Lower leg skin (tissue), 4 donors: ENCODE measurements at regions not wholly inside any gene's neighbourhood (a gene's known extent, or its start where the extent isn't known, plus 50 kb on each side); places are given as distances from the start of the nearest gene placed in this dataset.

ENCODE experiments used
- DNase-seq, 2 donors: peaks; one replicate each; pipeline ENCODE4 v3.0.0-alpha.2; 2019; ENCODE audit warnings: low spot score in 2 of 2
- H3K4me3 ChIP-seq: fragments of 200-600 bp; sonication (generic); 2 replicates; pipeline ENCODE4 v1.5.1; 2017; ENCODE audit warnings: mild to moderate bottlenecking, low read depth; ENCODE audit not compliant: poor library complexity, severe bottlenecking
- POLR2A ChIP-seq, 2 donors: fragments of 450-650 bp; IDR thresholded peaks; one replicate each; pipeline ENCODE4 v1.6.1; 2016 to 2017; ENCODE audit warnings: antibody characterized with exemption in 2 of 2, mild to moderate bottlenecking in 1 of 2, moderate library complexity in 1 of 2
- WGBS, 2 donors: methylation state at CpG; one replicate each; pipeline ENCODE4 v1.1.5; 2018; 5-methylcytosine and 5-hydroxymethylcytosine counted together
- intact Hi-C: fragments of 100-400 bp; cut with DNase I; formaldehyde crosslinking; loops from one replicate; pipeline ENCODE4 v1.15.0; 2023; ENCODE audit warnings: low total_unique reads
- TF ChIP-seq, protein P1 (sequence below), 3 donors: fragments of 450-650 bp; IDR thresholded peaks; one replicate each; pipeline ENCODE4 v1.5.1; 2016; ENCODE audit warnings: antibody characterized with exemption in 3 of 3, mild to moderate bottlenecking in 3 of 3, moderate library complexity in 2 of 3

DNA sequence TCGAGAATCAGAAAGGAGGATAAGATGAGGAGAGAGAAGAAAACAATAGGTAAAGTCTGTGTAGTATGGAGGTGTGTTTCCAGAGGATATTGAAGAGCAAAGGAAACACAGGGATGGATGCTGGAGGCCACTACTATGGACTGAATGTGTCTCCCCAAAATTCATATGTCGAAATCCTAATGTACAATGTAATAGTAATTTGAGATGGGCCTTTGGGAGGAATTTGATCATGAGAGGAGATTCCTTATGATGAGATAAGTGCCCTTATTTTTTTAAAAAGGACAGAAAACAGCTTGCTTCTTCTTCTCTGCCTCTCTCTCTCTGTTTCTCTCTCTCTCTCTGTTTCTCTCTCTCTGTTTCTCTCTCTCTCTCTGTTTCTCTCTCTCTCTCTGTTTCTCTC lies 602.2 kb upstream of the ADAMTS5 start:
- no peak overlapping the region for H3K4me3 ChIP-seq
- 89 to 90% methylated on average over 2 of the region's 2 CpGs for WGBS, 2 donors
- no peak for DNase-seq
- intact Hi-C loops: no loop called here
- TF ChIP-seq, protein P1, sequence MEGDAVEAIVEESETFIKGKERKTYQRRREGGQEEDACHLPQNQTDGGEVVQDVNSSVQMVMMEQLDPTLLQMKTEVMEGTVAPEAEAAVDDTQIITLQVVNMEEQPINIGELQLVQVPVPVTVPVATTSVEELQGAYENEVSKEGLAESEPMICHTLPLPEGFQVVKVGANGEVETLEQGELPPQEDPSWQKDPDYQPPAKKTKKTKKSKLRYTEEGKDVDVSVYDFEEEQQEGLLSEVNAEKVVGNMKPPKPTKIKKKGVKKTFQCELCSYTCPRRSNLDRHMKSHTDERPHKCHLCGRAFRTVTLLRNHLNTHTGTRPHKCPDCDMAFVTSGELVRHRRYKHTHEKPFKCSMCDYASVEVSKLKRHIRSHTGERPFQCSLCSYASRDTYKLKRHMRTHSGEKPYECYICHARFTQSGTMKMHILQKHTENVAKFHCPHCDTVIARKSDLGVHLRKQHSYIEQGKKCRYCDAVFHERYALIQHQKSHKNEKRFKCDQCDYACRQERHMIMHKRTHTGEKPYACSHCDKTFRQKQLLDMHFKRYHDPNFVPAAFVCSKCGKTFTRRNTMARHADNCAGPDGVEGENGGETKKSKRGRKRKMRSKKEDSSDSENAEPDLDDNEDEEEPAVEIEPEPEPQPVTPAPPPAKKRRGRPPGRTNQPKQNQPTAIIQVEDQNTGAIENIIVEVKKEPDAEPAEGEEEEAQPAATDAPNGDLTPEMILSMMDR (IDR thresholded peaks at IDR 0.05): no peak
- TF ChIP-seq POLR2A (IDR thresholded peaks at IDR 0.05): no peak

DNA sequence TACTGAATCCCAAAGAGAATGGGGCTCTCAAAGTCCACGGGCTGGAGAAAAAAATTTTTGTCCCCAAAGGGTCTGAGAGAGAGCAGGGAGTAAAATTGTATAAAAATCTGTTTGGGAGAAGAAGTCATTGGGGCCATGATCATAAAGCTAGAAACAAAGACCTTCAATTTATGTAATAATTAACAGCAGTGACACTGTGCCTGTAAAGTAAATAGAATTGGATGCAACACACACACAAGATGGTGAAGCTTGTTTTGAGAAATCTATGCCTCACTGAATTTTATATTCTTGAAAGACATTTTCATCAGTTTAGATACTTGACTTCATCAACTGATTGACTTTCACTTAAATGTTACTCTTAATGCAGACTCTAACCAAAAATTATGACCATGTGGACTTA lies 600.5 kb upstream of the ADAMTS5 start:
- TF ChIP-seq, protein P1 (IDR thresholded peaks at IDR 0.05): no peak
- TF ChIP-seq POLR2A (IDR thresholded peaks at IDR 0.05): no peak
- intact Hi-C loops: no loop called here
- DNase-seq: no peak
- no peak overlapping the region for H3K4me3 ChIP-seq
- WGBS, 2 donors: 81 to 91% methylated on average over 1 of the region's 1 CpG

DNA sequence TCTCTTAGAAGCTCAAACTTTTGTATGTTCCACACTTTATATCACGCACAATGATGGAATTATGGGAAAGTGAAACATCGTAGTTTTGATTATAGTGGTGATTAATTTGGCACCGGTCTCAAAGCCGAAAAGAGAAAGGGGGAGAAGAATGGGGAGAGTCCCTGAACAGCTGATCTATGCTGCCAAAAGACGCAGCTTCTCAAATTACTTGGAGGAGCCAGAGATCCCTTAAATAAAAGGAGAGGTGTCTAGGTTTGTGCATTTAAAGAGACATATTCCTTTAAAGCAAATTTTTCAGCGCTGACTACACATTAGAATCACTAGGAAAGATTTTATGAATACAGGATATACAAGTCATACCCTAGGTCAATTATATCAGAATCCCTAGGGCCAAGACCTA lies 599.6 kb upstream of the ADAMTS5 start:
- WGBS, 2 donors: 67 to 68% methylated on average over 6 of the region's 6 CpGs
- intact Hi-C loops: no loop called here
- no peak for DNase-seq
- H3K4me3 ChIP-seq: no peak overlapping the region
- TF ChIP-seq, protein P1 (IDR thresholded peaks at IDR 0.05): no peak
- no peak for TF ChIP-seq POLR2A (IDR thresholded peaks at IDR 0.05)

DNA sequence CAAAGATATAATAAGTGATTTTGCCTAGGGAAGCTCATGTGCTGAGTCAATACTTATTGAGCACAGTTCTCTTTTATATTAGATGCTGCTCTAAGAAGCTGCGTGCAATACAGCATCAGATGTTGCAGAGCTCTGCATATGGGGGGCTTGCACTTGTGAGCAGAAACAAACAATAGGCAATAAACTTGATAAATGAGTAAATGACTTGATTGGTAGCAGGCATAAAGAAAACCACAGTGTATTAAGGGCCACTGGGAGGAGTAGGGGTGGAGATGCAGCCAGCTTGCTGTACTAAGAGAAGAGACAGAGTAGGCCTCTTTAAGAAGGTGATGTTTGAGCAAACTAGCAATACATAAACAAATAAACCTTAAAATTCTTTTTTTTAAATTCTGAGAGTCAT lies 598.5 kb upstream of the ADAMTS5 start:
- intact Hi-C loops: no loop called here
- WGBS, 2 donors: 90 to 94% methylated on average over 1 of the region's 1 CpG
- TF ChIP-seq POLR2A (IDR thresholded peaks at IDR 0.05): no peak
- TF ChIP-seq, protein P1 (IDR thresholded peaks at IDR 0.05): no peak
- H3K4me3 ChIP-seq: no peak overlapping the region
- DNase-seq: no peak

DNA sequence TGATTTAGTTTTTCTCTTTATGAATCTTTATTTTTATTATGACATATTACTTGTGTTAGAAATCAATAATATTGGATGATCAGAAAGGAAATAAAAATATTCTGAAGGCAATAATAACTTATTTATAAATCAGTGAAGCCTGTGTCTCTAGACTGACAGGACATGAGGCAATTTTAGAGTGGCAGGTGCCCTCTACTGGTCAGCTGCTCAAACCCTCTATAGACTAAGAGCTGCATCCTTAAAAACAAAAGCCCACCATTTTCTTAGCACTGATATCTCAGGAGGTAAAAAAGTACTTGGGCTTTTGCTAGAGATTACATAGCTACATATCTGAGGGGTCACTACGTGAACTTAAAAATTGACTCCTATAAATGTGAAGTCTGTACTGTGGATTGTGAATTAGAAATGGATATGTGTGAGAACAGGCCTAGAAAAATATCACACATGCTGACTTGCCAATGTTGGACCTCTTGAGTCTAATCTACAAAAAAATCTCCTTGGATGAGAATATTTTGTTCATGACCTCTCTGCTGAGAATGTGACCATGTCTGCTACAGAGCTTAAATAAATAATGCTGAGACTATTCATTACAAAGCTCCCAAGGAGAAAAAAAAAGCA lies 597.9 kb upstream of the ADAMTS5 start:
- intact Hi-C loops: loop anchor here (5.0 kb wide), 1 partner anchor 712 kb away; no protein-coding TSS in a partner anchor
- no peak overlapping the region for H3K4me3 ChIP-seq
- WGBS, 2 donors: 86 to 87% methylated on average over 1 of the region's 1 CpG
- DNase-seq: no peak
- TF ChIP-seq POLR2A (IDR thresholded peaks at IDR 0.05): no peak
- TF ChIP-seq, protein P1 (IDR thresholded peaks at IDR 0.05): no peak

DNA sequence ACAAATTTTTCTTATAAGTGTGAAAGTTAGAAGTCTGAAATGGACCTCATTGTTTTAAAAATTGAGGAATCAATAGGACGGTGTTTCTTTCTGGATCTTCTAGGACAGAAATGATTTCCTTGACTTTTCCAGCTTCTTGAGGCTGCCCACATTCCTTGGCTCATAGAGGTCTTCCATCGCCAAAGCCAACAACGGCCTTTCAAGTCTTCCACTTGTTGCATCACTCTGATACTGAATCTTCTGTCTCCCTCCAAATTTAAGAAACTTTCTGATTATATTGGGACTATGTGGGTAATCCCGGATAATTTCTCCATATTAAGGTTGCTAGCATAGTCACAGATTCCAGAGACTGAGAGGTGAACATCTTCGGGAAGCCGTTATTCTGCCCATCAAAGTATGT lies 595.4 kb upstream of the ADAMTS5 start:
- no peak for DNase-seq
- TF ChIP-seq POLR2A (IDR thresholded peaks at IDR 0.05): no peak
- TF ChIP-seq, protein P1 (IDR thresholded peaks at IDR 0.05): no peak
- H3K4me3 ChIP-seq: no peak overlapping the region
- intact Hi-C loops: loop anchor here (5.0 kb wide), 1 partner anchor 710 kb away; no protein-coding TSS in a partner anchor
- WGBS, 2 donors: 84% methylated on average over 6 of the region's 6 CpGs
